BLaER1 treated with 17β-estradiol and CSF1 and Interleukin-3, amounts not matched to agents 10 nM and 100 nM (cell line): ENCODE measurements at regions not wholly inside any gene's neighbourhood (a gene's known extent, or its start where the extent isn't known, plus 50 kb on each side); places are given as distances from the start of the nearest gene placed in this dataset.

Experiments used
- H3K27ac ChIP-seq, 11 experiments: shearing (Covaris generic); formaldehyde crosslinking; 2 replicates each; pipeline ENCODE4 v1.8.1; 2022
- H3K27me3 ChIP-seq, 11 experiments: shearing (Covaris generic); formaldehyde crosslinking; 2 replicates each; pipeline ENCODE4 v1.8.1; 2022
- H3K36me3 ChIP-seq, 11 experiments: shearing (Covaris generic); formaldehyde crosslinking; 2 replicates each; pipeline ENCODE4 v1.8.1; 2022
- H3K4me1 ChIP-seq, 10 experiments: shearing (Covaris generic); formaldehyde crosslinking; 2 replicates each; pipeline ENCODE4 v1.8.1; 2022
- H3K4me2 ChIP-seq, 11 experiments: shearing (Covaris generic); formaldehyde crosslinking; 2 replicates each; pipeline ENCODE4 v1.8.1; 2022
- H3K4me3 ChIP-seq, 10 experiments: shearing (Covaris generic); formaldehyde crosslinking; 2 replicates each; pipeline ENCODE4 v1.8.1; 2022
- H3K9ac ChIP-seq, 11 experiments: shearing (Covaris generic); formaldehyde crosslinking; 2 replicates each; pipeline ENCODE4 v1.8.1; 2022
- H3K9me3 ChIP-seq, 11 experiments: shearing (Covaris generic); formaldehyde crosslinking; replicated peaks in 1 of 11; 2 replicates each; pipeline ENCODE4 v1.8.1; 2022
- H4K20me1 ChIP-seq, 11 experiments: shearing (Covaris generic); formaldehyde crosslinking; 2 replicates each; pipeline ENCODE4 v1.8.1; 2022
- Cebpa-rat ChIP-seq, 11 experiments: shearing (Covaris generic); IDR thresholded peaks; 2 replicates each; pipeline ENCODE4 v1.8.1; 2022

GRCh38 chr6:849075-849506, 156.2 kb upstream of the EXOC2 start:
- H3K4me3 ChIP-seq, result no peak overlapping the region
- H3K36me3 ChIP-seq, result no peaks in the 10 kb centered on the region
- no peaks in the 10 kb centered on the region for H4K20me1 ChIP-seq
- peaks cover 0 to 13% (median 6%) of the 10 kb centered on the region in 11 experiments; a peak in 8 of 22 replicates for H3K9me3 ChIP-seq
- peaks cover 2 to 35% (median 26%) of the 10 kb centered on the region in 10 experiments; a peak in 18 of 20 replicates for H3K4me1 ChIP-seq
- H3K27me3 ChIP-seq, result no peaks in the 10 kb centered on the region
- no peak for TF ChIP-seq Cebpa-rat (IDR thresholded peaks at IDR 0.05)
- no peak overlapping the region for H3K9ac ChIP-seq
- H3K4me2 ChIP-seq, result peak overlapping the region in 9 of 11 experiments; percentile 10 to 73 (median 59); a peak in 16 of 22 replicates
- H3K27ac ChIP-seq, result no peak overlapping the region

DNA sequence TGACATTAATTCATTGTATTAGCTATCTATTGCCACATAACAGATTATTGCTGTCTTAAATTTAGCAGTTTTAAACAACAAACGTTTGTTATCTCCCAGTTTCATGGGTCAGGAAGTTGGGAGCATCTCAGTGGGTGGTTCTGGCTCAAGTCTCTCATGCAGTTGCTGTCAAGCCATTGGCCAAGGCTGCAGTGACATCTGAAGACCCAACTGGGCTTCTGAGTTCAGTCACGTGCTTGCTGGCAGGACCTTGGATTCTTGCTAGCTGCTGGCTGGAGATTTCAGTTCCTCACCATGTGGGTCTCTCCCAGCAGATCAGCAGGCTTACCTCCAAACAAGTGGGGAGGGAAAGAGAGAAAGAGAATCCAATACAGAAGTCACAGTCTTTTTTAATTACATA, 152.6 kb upstream of the EXOC2 start:
- no peak overlapping the region for H3K9ac ChIP-seq

GRCh38 chr6:845101-845500, 152.2 kb upstream of the EXOC2 start:
- TF ChIP-seq Cebpa-rat (IDR thresholded peaks at IDR 0.05), result no peak
- Histone ChIP-seq H3K9ac (no peak overlapping the region), H3K27ac (no peak overlapping the region), H3K4me3 (no peak overlapping the region), H3K36me3 (no peaks in the 10 kb centered on the region), H3K4me1 (peaks cover 0 to 20% (median 16%) of the 10 kb centered on the region in 10 experiments; a peak in 16 of 20 replicates), H3K9me3 (peaks cover 7 to 19% (median 14%) of the 10 kb centered on the region in 11 experiments; a peak in 19 of 22 replicates), H3K27me3 (no peaks in the 10 kb centered on the region), H3K4me2 (no peak overlapping the region), H4K20me1 (no peaks in the 10 kb centered on the region)

More for the DNA sequence above, 152.6 kb upstream of the EXOC2 start:
- Histone ChIP-seq H4K20me1 (no peaks in the 10 kb centered on the region), H3K27ac (no peak overlapping the region), H3K4me2 (no peak overlapping the region), H3K4me3 (no peak overlapping the region), H3K36me3 (no peaks in the 10 kb centered on the region), H3K9me3 (peaks cover 2 to 14% (median 9%) of the 10 kb centered on the region in 11 experiments; a peak in 18 of 22 replicates), H3K4me1 (peaks cover 0 to 23% (median 17%) of the 10 kb centered on the region in 10 experiments; a peak in 16 of 20 replicates), H3K27me3 (no peaks in the 10 kb centered on the region)
- TF ChIP-seq Cebpa-rat (IDR thresholded peaks at IDR 0.05), result no peak

DNA sequence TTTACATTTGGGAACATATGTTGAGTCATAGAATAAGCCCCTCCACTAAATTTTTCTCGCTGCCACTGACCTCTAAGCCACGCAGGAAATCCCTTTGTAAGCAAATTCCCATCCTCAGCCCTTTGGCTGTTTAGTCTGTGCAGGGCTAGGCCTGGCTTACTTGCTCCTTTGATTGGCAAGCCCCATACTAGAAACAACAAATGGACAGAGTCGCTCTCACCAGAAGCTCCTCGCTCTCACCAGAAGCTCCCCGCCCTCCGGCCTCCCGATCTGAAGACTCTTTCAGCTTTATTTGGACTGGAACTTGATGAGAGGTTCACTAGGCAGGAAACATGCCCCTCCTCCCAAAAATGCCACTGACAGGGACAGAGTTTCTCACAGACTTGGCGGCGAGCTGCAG, 149.2 kb upstream of the EXOC2 start:
- H3K4me2 ChIP-seq, result peak overlapping the region in 1 of 11 experiments; percentile 5; a peak in 1 of 22 replicates
- H3K4me1 ChIP-seq, result peaks cover 0 to 6% (median 2%) of the 10 kb centered on the region in 10 experiments; a peak in 9 of 20 replicates
- H3K4me3 ChIP-seq, result no peak overlapping the region
- no peaks in the 10 kb centered on the region for H3K36me3 ChIP-seq
- no peaks in the 10 kb centered on the region for H4K20me1 ChIP-seq
- TF ChIP-seq Cebpa-rat (IDR thresholded peaks at IDR 0.05), result no peak
- peaks cover 12 to 24% (median 19%) of the 10 kb centered on the region in 11 experiments; a peak in 20 of 22 replicates for H3K9me3 ChIP-seq
- no peak overlapping the region for H3K9ac ChIP-seq
- H3K27me3 ChIP-seq, result no peaks in the 10 kb centered on the region
- no peak overlapping the region for H3K27ac ChIP-seq

DNA sequence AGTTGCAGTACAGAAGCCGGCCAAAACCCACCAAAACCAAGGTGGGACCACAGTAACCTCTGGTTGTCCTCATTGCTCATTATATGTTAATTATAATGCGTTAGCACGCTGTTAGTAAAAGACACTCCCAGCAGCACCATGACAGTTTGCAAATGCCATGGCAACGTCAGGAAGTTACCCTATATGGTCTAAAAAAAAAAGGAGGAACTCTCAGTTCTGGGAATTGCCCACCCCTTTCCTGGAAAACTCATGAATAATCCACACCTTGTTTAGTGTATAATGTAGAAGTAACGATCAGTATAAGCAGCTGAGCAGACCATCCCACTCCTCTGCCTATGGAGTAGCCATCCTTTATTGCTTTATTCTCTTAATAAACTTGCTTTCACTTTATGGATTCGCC, 148.6 kb upstream of the EXOC2 start:
- Histone ChIP-seq H3K36me3 (no peaks in the 10 kb centered on the region), H3K4me3 (no peak overlapping the region), H3K9ac (no peak overlapping the region), H3K4me1 (peaks cover 0 to 11% (median 6%) of the 10 kb centered on the region in 10 experiments; a peak in 15 of 20 replicates), H3K27ac (no peak overlapping the region), H3K4me2 (no peak overlapping the region; a peak in 1 of 22 replicates), H4K20me1 (no peaks in the 10 kb centered on the region), H3K27me3 (no peaks in the 10 kb centered on the region), H3K9me3 (peaks cover 12 to 24% (median 19%) of the 10 kb centered on the region in 11 experiments; a peak in 20 of 22 replicates)
- TF ChIP-seq Cebpa-rat (IDR thresholded peaks at IDR 0.05), result no peak

- TF ChIP-seq Cebpa-rat (IDR thresholded peaks at IDR 0.05), result no peak
- Histone ChIP-seq H3K27ac (no peak overlapping the region), H3K9me3 (peaks cover 14 to 28% (median 21%) of the 10 kb centered on the region in 11 experiments), H3K27me3 (no peaks in the 10 kb centered on the region), H3K4me2 (no peak overlapping the region), H3K4me3 (no peak overlapping the region), H4K20me1 (no peaks in the 10 kb centered on the region), H3K9ac (no peak overlapping the region), H3K36me3 (no peaks in the 10 kb centered on the region), H3K4me1 (peaks cover 17 to 34% (median 27%) of the 10 kb centered on the region in 10 experiments; a peak in 19 of 20 replicates)
Observed at GRCh38 chr6:839201-839600, 146.3 kb upstream of the EXOC2 start.

- no peak overlapping the region for H3K27ac ChIP-seq
- H3K27me3 ChIP-seq, result no peaks in the 10 kb centered on the region
- H3K9ac ChIP-seq, result no peak overlapping the region
- no peaks in the 10 kb centered on the region for H3K36me3 ChIP-seq
- peaks cover 31 to 46% (median 40%) of the 10 kb centered on the region in 11 experiments for H3K9me3 ChIP-seq
- H3K4me3 ChIP-seq, result no peak overlapping the region
- no peaks in the 10 kb centered on the region for H4K20me1 ChIP-seq
- TF ChIP-seq Cebpa-rat (IDR thresholded peaks at IDR 0.05), result no peak
- peak overlapping the region in 1 of 11 experiments; percentile 52; a peak in 2 of 22 replicates for H3K4me2 ChIP-seq
- peaks cover 17 to 34% (median 27%) of the 10 kb centered on the region in 10 experiments; a peak in 19 of 20 replicates for H3K4me1 ChIP-seq
Observed at GRCh38 chr6:837380-837779, 144.4 kb upstream of the EXOC2 start.

DNA sequence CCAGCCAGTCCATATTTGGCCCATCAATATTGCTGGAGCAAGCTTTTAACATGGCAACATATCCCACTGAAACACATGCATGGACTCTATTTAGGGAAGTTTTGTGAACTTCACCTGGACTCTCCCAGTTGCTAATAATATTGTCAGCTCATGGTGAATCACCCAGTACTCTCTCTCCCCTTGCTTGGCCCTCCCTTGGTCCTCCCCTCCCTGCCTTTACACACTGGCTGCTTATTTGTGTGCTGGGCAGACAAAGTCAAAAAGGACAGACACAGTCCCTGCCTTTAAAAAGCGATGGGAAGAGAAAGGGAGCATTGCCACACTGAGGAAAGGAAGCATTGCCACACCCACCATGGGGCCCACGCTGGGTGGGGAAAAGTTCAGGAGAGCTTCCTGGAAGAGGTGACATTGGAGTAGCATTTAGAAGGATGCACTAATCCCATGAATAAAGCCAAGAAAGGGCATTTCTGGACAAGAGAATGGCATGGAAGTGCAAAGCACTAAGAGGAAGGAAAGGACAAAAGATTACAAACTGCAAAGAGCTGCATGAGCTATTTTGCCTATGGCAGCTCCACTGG, 143.4 kb upstream of the EXOC2 start:
- 0 out of 22 replicates have a peak overlapping the region, but pooled peaks of 1 of the 11 experiments have one; percentile 66 for H3K27ac ChIP-seq
- no peak for TF ChIP-seq Cebpa-rat (IDR thresholded peaks at IDR 0.05)
- H3K9me3 ChIP-seq, result peaks cover 39 to 51% (median 48%) of the 10 kb centered on the region in 11 experiments
- no peaks in the 10 kb centered on the region for H3K27me3 ChIP-seq
- peak overlapping the region in 10 of 11 experiments; percentile 21 to 77 (median 48); a peak in 16 of 22 replicates for H3K4me2 ChIP-seq
- H3K36me3 ChIP-seq, result no peaks in the 10 kb centered on the region
- H3K4me3 ChIP-seq, result no peak overlapping the region
- H4K20me1 ChIP-seq, result no peaks in the 10 kb centered on the region
- H3K9ac ChIP-seq, result no peak overlapping the region
- peaks cover 17 to 34% (median 25%) of the 10 kb centered on the region in 10 experiments; a peak in 19 of 20 replicates for H3K4me1 ChIP-seq

- no peak for TF ChIP-seq Cebpa-rat (IDR thresholded peaks at IDR 0.05)
Observed at GRCh38 chr6:835476-836160, 142.7 kb upstream of the EXOC2 start.

More at GRCh38 chr6:835476-836160, 142.7 kb upstream of the EXOC2 start:
- Histone ChIP-seq H3K27ac (peak overlapping the region in 3 of 11 experiments; percentile 5 to 66 (median 50); a peak in 4 of 22 replicates), H3K4me1 (peaks cover 17 to 34% (median 25%) of the 10 kb centered on the region in 10 experiments; a peak in 19 of 20 replicates), H3K4me2 (peak overlapping the region in 9 of 11 experiments; percentile 25 to 77 (median 46); a peak in 17 of 22 replicates), H3K9me3 (peaks cover 41 to 51% (median 48%) of the 10 kb centered on the region in 11 experiments), H3K36me3 (no peaks in the 10 kb centered on the region), H3K4me3 (no peak overlapping the region), H3K27me3 (no peaks in the 10 kb centered on the region), H4K20me1 (no peaks in the 10 kb centered on the region), H3K9ac (peak overlapping the region in 1 of 11 experiments; percentile 19; a peak in 1 of 22 replicates)
